HCEC 1CT (cell line): ENCODE measurements at regions not wholly inside any gene's neighbourhood (a gene's known extent, or its start where the extent isn't known, plus 50 kb on each side); places are given as distances from the start of the nearest gene placed in this dataset.
"Not testable (repeated sequence)": the region's sequence is repeated elsewhere in the genome, so short reads cannot be mapped to it uniquely, and the experiment has no call there.

Experiments used
- DNase-seq: peaks from one replicate; pipeline ENCODE4 v3.0.0-alpha.2; 2017

DNA sequence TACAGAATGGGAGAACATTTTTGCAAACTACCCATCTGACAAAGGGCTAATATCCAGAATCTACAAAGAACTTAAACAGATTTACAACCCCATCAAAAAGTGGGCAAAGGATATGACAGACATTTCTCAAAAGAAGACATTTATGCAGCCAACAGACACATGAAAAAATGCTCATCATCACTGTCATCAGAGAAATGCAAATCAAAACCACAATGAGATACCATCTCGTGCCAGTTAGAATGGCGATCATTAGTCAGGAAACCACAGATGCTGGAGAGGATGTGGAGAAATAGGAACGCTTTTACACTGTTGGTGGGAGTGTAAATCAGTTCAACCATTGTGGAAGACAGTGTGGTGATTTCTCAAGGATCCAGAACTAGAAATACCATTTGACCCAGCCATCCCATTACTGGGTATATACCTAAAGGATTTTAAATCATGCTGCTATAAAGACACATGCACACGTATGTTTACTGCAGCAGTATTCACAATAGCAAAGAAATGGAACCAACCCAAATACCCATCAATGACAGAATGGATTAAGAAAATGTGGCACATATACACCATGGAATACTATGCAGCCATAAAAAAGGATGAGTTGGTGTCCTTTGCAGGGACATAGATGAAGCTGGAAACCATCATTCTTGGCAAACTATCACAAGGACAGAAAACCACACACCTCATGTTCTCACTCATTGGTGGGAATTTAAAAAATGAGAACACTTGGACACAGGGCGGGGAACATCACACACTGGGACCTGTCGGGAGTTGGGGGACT, 317.7 kb upstream of the THBS1 start:
- DNase-seq = not testable (repeated sequence)

GRCh38 chr15:39265261-39265660, 315.6 kb upstream of the THBS1 start:
- DNase-seq = no peak

- DNase-seq = no peak
Measured at GRCh38 chr15:39266890-39267289, 314.0 kb upstream of the THBS1 start.

DNA sequence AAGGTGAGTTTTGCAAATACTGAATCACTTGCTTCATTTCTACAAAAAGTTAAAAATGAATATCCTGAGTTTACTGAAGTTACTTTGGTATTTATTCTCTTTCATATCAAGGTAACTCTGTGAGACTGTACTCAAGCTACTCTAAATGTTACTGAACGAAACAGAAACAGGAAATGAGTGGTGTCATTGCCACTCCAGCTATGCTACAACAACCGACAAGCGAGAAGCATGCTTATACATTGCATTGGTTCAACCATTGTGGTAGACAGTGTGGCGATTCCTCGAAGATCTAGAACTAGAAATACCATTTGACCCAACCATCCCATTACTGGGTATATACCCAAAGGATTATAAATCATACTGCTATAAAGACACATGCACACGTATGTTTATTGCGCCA, 313.2 kb upstream of the THBS1 start:
- no peak for DNase-seq

- no peak for DNase-seq
Measured at GRCh38 chr15:39269352-39269751, 311.5 kb upstream of the THBS1 start.

DNA sequence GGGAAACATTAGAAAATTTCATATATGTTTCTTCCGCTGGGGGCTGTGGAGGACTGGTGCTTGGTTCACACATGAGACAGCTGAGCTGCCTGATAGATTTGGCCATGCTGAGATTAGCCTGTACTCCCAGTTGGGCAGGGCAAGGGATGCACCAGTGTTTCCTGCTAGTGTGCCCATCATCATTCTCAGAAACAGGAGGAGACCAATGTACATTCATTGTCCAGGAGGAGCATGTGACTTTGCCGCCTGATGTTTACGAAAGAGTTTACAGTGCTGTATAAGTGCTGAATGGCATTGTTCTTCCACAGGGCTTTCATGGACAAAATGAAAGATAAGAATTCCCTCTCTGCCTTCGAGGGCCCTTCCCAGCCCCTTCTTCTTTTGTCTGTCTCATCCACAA, 311.1 kb upstream of the THBS1 start:
- no peak for DNase-seq

DNA sequence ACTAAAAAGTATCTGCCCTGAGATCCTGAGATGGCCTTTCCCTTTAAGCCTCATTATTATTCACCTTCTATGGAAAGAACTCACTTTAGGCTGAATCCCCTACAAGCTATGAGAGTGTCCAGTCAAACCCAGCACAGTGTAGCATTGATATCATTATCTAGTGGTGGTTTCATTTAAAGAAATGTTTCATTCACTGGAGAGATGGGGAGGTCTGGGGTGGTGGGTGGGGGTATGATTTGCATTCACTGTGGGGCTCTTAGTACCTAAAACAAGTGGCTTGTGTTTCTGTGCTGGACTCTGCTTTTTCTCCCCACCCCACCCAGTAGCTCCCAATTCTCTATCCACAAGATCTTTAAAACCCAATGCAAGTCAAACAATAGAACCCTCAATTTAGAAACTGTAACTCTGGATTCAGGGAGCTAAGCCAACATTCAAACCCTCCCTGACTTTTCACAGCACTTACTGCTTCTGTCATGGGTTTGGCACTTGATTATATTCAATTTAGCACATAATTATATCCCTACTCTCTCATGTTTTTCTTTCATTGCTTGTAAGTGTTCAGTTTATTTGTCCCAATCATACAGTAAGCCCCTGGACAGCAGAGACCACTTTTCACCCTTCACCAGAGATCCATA, 310.5 kb upstream of the THBS1 start:
- no peak for DNase-seq

GRCh38 chr15:39270934-39271333, 309.9 kb upstream of the THBS1 start:
- DNase-seq = peak; percentile 86

DNA sequence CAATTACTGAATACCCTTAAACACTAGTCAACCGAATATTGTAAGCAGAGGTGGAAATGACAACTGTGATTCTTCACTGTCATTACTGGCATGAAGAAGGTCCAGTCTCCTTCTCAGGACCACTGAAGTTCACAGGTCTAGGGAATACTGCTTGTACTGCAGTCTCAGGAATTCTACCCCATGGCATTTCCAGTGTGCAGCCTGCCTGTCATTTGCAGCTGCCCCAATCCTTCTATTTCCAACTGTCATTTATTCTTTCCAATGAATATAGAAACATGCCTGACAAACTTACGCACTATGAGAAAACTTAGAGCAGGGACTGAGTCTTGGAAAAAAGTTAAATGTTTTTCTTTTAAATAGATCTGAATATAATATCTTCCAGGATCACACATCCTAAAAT, 308.0 kb upstream of the THBS1 start:
- DNase-seq = no peak

DNA sequence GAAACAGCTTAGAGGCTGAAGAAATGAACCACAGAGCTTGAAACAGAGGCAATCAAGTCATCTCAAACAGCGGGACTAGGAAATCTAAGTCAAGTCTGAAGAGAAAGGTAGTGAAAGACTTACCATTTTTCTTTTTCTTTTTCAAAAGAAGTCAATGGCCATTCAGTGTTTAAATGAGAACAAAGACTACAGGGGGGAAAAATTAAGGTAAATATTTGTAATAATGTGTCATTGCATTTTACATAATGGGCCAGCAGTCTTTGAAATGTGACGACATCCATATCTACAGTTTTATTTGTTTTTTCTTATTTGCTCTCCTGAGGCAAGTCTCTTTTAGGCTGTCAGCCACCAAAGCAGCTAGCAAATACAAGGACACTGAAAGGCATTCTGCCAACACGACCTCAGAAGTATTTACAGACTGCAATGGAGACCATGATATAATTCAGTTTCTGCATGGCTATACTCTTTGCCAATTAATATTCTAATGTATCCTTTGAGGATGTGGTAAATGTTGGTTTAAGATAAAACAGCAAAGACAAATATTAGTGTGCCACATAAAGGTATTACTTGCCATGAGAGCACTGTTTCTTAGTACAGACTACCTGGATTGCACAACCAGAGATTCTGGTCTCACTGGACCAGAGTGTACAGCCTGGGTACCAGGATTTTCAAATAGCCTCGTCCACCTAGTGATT, 307.0 kb upstream of the THBS1 start:
- no peak for DNase-seq

GRCh38 chr15:39275066-39275465, 305.8 kb upstream of the THBS1 start:
- no peak for DNase-seq

DNA sequence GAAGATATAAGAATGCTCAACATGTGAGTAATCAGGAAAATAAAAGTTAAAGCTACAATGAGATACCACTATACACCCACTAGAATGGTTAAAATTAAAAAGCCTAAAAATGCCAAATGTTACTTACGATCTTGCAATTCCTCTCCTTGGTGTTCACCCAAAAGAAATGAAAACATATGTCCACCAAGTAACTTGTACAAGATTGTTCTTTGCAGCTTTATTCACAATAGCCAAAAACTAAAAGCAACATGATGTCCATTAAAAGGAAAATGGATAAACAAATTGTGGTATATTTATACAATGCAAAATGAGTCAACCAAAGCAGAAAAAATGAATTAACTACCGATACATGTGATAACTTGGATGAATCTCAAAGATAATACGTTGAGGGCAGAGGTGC, 301.6 kb upstream of the THBS1 start:
- DNase-seq = no peak

DNA sequence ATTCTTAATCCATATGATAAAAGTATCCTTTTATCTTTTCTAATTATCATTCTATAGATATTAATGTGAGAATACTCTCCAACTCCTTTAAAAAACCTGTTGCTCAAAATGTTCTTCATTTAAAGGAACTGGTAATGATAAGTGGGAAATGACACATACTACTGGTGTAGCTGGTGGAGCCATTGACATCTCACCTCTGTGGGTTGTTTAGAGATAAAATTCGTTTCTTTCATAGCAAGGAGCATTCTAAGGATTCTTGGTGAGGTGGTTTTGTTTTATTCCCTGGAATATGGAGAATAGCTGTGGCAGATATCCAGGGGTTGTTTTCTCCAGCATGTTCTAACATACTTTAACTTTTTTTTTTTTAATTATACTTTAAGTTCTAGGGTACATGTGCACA, 299.8 kb upstream of the THBS1 start:
- DNase-seq = no peak

DNA sequence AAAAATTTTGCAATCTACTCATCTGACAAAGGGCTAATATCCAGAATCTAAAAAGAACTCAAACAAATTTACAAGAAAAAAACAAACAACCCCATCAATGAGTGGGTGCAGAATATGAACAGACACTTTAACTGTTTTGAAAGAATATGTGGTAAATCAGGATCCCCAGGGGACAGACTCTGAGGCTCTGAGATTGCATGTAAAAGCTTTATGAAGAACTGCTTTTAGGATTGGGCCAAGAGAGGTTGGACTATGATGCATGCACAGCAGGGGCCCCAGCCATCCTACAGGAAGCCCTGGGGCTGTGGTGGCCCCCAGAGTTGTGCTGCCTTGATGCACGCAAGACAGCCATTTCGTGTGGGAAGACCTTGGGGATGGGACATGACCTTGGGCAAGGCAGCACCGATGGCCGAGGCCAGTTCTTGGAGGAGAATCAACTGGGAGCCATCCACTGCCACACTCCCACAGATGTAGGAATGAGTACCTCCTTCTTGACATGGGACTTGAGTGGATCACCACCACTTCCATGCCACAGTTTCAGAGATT, 298.1 kb upstream of the THBS1 start:
- DNase-seq = no peak

GRCh38 chr15:39283531-39283930, 297.3 kb upstream of the THBS1 start:
- DNase-seq = no peak

DNA sequence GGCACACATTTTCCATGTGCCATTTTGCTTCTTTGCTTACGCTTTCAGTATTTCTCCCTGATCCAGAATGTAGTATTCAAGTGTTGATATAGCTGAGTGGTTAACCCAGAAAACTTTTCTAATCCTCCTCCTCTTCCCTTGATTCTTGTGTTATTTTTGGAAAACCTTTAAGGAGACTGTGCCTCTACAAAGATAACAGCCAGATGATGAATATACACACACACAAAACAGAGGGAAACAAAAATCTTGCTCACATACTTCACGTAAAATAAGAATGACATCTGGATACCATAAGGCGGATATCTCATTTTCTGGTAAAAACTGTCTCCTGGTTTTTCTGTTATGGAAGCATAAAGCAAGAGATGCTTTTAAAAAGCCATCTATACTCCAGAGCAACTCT, 295.8 kb upstream of the THBS1 start:
- no peak for DNase-seq

- no peak for DNase-seq
Measured at GRCh38 chr15:39285663-39286062, 295.2 kb upstream of the THBS1 start.

DNA sequence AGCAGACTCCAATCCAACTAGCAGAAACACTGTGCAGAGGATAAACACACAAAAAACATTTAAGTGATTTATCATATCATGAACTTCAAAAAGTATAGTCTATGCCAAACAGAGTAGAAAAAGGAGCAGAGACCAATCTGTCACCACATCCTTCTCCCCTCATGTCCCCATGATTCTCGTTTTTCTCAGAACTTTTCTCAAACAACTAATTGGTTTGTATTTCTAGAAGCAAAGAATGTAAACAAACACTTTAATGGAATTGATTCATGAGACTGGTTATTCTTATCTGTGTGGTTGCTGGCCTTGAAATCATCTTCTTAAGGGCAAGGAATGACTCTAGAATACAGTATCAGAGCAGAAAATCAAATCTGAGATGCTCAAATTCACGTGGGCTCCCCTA, 294.2 kb upstream of the THBS1 start:
- DNase-seq = no peak

DNA sequence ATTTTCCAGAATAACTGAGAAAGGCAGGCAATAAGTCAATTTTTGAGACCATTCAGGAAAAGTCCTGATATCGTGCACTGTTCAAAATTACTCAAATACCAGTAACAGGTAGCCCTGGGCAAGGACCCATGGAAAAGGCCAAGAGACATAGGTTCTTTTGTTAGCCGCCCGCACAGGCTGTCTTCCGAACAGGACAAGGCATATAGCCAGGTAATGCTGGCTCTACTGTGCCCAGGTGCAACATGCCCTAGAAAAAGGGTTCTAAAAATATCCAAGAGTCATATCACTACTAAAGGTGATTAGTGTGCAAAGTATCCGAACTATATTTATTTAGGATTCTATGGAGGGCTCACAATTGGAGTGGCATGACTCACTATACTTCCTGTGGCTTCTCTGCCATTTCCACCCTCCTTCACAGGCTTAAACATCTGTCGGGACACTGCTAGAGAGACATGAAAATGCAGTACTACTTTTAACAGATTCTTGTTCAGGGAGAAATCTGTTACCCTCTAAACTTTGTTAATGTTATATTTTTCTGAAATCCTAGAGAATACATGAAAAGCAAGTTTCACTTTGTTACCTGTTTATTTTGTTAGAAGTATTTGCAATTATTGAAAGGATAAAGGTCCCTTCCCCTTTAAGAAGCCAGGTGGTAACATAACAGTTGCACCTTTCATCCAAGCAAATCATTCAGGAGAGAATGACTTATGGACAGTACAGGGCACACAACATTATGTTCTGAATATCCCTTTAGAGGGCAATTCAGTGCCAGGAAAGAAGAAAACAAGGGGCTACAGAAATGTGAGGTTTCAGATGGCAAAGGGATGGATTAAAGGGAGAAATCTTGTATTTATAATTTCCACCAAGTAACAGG, 293.3 kb upstream of the THBS1 start:
- DNase-seq = peak; percentile 65

DNA sequence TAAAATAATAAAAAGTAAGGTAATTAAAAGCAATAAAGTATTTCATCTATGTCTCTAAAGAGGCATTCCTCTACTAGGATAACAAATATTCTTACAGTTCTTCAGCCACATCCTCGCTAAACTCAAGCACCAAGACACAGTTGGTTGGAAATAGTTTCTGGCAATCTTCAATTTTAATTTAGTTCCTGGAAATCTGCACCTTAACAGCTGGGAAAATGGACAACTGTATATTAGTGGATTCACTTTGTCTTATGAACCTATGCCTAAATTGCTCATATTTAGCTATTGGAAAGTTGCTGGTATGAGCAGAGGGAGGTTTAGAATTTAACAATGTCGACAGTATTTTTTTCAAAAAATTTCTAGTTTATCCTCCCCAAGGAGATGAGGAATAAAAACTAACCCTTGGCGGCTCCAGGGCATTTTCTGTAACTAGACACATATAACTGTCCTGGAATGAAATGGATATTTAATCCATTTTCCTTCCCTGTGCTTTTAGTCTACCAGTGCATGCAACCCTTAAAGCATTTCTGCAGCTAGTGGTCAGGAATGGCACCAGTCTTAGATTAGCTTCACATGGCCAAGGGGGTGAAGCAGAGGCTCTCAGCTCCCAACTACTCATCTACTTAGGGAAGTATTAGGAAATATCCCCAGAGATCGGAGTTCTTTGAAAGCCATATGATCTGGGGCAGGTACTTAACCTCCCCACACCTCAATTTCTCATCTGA, 290.0 kb upstream of the THBS1 start:
- no peak for DNase-seq

DNA sequence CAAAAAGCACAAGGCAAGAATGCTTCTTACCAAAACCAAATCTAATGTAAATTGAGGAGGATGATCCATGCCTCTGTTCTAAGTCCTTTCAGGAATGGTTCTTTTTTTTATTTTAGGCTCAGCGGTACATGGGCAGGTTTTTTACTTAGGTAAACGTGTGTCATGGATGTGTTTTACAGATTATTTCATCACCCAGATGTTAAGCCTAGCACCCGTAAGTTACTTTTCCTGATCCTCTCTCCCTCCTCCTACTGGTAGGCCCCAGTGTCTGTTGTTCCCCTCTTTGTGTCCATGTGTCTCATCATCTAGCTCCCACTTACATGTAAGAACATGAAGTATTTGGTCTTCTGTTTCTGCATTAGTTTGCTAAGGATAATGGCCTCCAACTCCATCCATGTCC, 289.2 kb upstream of the THBS1 start:
- no peak for DNase-seq

GRCh38 chr15:39296955-39297354, 283.9 kb upstream of the THBS1 start:
- no peak for DNase-seq
